T-helper 1 cell treated with Interleukin-12 subunit alpha and Interleukin-12 subunit beta and Interleukin-4 antibody, amounts not matched to agents 30 ng/mL and 1 ng/mL, for 36 hours (primary cell): ENCODE measurements at regions not wholly inside any gene's neighbourhood (a gene's known extent, or its start where the extent isn't known, plus 50 kb on each side); places are given as distances from the start of the nearest gene placed in this dataset.

ENCODE experiments used
- intact Hi-C: fragments of 100-400 bp; cut with micrococcal nuclease; formaldehyde crosslinking; loops from one replicate; pipeline ENCODE4 v1.15.1; 2024

DNA sequence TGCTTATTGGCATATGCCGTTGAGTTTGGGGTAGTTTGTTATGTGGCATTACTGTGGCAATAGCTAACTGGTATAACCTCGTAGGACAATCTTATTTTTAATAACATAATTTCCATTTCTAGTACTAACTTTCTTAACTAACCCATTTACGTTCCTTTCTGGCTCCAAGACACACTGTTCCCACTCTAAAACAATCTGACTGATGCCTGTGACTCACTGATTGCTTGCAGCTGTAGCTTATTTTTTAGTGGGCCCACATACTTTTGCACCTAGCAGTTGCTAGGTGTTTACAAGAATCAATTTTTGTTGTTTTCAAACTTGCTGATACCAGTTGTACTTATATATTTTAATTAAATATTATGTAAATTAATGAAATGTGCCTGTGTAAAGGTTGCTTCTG is 52.2 kb downstream of the FAT3 start:
- intact Hi-C loops: no loop called here

DNA sequence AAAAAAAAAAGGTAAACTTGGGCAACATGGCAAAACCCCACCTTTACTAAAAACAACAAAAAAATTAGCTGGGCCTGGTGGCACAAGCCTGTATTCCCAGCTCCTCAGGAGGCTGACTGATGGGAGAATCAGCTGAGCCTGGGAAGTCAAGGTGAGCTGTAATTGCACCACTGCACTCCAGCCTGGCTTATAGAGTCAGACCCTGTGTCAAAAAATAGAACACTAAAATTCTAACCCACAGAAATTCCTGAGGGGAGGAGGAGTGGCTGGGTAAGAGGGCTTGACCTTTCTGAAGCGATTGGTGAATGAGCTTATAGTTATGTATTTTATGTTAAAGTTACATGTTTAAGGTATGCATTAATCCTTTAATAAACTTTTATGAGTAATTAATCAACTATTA is 53.3 kb downstream of the FAT3 start:
- intact Hi-C loops: no loop called here

DNA sequence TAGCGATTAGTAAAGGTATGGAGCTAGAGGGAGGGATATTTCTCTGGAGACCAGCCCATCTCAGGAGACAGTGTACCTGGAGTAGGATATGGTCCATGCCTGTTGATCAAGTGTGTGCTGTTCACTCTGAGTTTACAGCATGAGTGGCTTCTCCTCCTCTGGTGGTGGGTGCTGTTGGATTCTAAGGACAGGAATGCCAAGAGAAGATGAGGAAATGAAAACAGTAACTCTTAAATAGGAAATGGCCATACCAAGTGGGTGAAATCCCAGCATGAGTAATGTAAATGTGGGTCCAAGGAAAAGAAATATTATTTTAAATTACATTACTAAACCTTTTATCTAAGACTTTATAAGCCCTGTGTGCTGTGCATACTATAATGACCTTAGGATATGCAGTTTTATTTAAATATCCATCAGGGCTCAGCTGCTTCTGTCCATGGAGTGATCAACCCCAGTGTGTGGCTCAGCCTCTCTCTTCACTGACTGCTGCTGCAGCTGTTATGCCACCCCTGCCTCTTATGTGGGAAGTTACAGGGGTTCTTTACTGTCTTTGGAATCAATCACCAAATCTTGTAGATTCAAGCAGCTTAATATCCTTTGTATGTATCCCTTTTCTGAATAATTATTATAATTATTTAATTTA is 54.3 kb downstream of the FAT3 start:
- intact Hi-C loops: no loop called here

DNA sequence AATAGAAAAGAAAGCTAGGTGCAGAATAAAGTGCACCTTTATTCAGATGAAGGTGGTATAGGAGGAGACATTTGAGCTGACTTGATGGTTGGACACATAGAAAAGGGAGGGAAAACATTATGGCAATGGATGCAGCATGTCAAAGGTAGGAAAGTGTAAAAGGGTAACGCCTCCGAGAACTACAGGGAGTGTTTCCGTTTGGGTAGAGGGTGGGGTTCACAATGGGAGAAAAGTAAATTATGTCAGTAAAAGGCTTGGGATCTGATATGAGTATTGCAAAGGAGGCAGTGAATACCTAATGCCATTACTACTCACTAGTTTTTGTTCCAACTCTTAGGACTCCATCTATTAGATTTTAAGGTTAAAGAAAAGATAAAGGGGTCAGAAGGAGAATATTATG is 59.5 kb downstream of the FAT3 start:
- intact Hi-C loops: no loop called here

DNA sequence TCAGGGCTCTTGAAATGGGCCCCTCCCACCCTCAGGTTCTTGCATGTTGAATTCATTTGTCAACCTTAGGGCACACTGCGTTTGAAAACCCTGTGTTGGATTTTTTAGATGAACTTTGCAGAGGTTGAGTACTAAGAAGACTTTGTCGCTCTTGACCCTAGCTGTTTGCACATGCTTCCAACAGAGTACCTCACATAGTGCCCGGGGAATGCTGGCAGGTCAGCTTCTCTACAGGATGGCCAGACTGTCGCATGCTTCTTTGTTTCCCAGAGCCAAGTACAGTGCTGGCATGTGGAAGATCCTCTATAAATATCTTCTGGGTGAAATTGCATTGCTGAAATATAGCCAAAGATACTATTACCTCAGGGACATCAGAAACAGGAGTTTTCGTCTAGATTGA is 59.9 kb downstream of the FAT3 start:
- intact Hi-C loops: no loop called here

DNA sequence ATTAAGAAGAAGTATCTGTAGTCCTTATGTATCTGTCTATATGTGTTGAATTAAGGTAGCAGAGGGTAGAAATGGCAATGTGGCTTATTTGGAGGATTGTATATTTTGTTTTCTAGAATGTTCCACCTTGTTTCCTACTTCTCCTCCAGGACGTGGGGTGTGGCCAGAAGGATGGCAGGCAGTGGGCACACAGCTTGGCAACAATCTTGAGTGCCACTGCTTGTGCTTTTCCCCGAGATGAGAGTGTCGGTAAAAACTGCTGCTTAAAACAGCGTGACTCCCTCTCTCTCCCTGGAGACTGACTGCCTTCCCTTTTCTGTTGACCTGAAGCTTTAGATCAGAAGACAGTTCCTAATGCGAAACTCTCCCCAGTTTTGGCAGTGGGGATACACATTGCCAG is 61.2 kb downstream of the FAT3 start:
- intact Hi-C loops: no loop called here

DNA sequence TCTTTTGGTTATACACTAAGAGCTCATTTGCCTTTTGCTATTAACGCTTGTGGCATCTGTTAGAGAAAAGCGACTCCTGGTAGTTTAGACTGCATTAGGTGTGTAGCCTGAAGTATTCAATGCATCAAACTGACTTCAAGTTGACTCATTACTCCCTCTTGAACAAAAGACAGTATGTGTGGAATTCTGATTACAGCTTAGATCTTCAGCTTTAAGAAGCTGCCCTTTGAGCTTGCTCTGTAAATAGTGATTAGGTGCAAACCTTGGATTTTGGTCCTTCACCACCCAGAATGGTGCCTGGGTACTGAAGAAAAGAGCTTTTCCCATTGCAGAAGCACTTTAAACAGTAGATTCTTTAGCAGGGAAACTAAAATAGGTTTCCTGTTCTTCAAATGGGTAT is 62.1 kb downstream of the FAT3 start:
- intact Hi-C loops: no loop called here

DNA sequence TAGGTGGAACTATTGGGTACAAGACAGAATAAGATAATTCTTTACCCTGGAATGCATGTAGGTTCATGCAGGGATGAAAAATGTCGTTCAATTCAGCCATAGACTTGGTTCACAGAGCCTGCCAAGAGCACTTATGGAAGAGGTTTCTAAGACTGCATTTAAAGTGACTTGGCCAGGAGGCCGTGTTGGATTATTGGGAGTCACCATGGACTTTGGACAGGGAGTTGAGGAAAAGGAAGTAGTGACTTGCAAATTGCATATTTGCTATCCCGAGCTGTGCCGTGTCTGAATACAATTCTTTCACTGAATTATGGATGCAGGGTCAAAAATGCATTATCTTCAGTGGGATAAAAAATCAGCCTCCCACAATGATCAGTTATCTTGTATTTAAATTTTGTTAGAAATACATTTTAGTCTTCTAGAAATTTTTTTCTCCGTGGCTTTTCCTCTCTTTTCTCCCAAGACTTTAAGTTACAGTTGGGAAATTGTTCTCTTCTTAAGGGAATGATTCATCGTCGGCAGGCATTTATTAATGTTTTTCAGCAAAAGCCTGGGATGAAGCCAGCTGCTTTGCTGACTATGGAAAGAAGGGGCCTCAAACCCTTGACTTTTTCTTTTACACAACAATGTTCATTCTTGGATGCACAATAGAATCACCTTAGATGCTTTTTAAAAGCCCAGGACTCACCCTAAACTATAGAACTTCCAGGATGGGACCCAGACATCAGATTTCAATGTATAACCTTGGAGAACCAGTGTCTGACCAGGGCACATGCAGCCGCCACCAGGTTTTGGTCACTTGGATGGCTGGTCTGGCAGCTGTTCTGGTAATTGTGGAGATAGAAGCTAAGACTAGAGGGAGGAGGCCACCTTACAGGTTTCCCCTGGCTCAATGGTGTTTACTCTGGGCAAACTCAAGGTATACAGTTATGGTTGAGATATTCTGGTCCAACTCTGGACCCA is 70.8 kb downstream of the FAT3 start:
- intact Hi-C loops: no loop called here

DNA sequence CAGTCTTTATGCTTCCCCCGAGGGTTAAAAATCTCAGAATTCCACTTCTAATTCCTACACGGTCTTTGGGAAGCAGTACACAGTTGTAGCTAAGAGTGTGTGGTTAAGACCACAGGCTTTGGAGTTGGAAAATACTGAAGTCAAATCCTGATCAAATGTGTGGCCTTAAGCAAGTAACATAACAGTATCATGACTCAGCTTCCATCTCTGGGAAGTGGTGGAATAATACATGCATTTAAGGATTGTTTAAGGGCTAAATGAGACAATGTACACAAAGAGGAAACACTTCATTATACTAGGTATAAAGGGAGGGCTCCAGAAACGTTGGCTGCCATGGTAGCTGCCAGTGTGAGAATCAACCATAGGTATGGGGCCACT is 71.5 kb downstream of the FAT3 start:
- intact Hi-C loops: no loop called here

DNA sequence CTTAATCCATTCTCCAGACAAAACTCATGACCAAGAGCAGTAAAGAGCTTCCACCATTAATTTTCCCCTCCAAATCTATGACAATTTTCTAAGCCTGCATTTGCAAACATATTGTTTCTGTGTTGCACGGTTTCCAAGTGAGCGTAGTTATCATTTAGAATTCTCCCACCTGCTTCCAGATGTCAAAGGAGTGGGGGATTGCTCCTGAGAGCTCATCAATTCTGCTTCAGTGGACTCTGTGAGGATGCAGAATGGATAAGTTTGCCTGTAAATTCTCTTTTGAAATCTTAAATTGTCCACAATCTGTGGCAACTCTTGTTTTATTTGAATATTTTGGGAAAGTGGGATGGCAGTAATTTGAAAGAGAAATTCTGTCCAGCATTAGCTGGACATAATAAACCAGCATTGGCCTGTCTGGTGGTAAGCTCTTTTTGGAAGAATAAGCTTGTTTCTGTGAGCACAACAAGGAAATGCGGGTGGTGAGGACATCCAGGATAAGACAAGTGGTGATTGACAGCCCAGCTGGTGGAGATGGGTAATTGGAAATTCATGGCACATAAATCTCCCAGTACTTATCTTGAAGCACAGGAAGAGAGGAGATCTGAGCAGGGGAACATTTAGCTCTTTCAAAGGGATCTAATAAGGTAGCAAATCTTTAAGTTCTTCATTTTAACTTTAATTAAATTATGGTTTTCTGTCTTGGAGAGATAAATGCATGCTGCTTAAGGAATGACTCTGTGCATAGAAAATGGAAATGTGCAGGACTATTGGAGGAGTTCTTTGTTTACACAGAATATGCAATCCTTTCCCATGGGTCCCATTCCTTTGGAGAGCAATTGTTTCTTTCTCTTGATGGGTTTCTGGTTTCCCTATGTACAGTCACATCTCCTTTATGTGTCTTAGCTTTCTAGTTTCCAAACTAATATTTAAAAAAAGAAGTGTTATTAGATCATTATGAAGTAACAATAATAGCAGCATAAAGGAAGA is 73.2 kb downstream of the FAT3 start:
- intact Hi-C loops: no loop called here

DNA sequence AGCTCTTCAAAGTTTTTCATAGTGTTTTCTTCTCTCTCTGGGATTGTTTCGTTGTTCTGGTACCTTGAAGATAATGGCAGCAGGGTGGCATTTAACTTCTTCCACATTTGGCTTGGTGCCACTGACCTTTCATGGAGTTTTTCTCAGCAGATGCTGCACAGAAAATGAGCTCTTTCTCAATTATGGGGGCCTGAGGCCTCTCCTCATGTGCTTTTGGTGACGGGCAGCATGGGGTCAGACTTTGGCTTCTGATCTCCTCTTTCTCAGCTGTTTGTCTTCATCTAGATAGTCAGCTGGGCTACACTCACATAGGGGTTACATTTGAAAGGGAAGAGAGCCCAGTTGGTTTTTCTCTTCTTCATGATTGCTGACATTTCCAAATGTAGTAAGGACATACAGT is 76.3 kb downstream of the FAT3 start:
- intact Hi-C loops: no loop called here

DNA sequence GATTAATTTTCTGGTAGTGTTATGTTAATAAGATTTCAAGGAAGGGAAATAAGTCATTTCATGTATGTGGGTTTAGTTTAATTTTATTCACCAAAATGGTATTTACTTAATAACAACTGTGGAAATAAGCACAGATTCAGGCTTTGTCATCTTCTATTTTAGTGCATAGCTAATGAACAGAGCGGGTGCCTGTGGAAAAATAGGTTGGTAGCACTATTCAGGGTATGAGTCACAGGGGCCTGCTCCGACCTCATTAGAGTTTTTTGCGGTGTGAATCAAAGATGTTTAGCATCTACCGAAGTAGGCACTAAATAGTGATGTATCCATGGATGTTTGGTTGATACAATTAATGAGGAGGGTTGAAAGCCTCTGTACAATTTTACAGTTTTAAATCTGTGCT is 78.2 kb downstream of the FAT3 start:
- intact Hi-C loops: no loop called here

DNA sequence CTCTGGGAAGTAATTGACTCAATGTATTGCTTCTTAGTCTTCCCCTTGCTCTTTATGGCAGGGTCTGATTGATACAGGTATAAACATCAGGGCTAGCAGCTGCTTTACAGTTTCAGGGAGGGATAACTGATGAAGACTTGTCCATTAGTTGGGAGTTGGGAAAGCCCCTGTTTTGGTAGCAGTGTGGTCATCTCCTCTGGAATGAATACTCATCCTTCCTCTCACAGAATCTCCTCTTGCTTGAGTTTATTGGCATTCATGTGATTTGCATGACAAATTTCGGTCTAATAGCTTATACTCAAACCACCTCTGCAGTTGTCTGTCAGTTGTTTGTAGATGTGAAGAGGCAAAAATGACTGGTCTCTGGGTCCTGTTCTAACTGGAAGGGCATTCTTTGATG is 79.7 kb downstream of the FAT3 start:
- intact Hi-C loops: no loop called here

DNA sequence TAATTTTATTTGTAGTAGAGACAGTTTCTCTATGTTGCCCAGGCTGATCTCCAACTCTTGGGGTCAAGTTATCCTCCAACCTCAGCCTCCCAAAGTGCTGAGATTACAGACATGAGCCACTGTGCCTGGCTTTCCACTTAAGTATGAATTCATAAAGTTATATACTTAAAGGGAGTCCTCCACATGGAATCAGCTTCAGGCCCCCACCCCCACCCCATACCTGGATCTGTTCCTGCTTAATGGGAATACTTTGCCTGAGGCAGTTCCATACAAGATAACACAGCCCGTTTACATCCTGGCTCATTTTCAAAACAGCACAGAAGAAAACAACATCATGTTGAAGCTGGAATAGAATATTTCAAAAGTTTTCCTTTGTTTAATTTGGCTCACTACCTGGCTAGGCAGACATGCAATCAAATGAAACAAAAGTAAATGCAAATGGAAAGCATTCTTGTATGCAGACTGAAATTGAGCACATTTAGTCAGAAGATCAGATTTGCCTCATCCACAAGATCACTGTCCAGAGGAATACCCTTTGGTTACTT is 82.4 kb downstream of the FAT3 start:
- intact Hi-C loops: loop anchor here (1.0 kb wide), 1 partner anchor 40 kb away; no protein-coding TSS in a partner anchor

DNA sequence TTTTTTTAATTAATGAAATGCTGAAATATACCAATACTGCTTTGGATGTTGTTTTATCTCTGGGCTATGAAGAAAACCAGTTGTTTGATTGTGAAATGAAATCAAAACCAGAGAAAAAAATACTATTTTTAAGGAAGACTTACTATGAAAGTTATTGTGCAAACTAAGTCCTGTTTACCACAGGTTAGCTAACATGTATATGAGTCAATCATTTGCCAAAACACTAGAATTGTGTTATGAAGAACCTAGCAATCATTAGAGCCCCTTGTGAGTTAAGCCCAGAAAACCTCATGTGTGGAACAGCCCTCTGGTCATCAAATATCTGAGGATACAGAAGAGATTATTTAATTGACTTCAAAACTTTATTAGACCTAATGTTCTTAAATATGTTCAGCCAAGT is 83.7 kb downstream of the FAT3 start:
- intact Hi-C loops: no loop called here

DNA sequence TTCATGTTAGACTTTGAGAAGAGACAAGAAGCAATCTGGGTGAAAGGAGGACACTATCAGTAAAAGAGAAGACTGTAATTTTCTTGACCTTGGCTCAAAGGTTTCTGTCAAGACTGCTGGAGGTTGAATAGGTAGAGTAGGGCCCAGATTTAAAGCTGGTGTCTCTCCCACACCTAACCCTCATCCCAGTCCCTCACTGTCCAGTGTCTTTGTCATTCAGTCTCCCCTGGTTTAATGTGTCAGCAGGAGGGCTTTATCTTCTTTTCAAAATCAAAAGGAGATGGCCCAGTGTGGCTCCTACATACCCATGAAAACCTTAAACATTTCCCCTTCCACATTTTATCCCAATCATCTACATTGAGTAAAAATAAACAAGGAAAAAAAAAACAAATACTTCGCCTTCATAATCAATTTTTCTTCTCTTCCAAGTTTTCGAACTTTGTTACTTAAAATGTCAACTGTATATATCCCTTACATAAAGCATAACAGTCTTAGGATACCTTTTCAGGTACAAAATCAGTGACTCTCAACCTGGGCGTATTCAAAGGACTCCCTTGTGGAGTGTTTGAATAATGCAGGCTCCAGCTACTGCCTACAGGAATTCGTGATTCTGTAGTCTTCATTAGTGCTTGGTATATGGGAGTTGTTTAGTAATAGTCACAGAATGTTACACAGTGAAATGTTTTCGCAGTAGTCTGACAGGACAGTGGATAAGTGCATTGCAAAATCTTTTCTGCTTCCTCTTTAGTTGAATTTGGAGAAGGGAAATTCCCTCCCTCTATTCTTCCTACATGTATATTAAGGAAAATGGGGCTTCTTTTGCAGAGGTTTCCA is 87.2 kb downstream of the FAT3 start:
- intact Hi-C loops: no loop called here

DNA sequence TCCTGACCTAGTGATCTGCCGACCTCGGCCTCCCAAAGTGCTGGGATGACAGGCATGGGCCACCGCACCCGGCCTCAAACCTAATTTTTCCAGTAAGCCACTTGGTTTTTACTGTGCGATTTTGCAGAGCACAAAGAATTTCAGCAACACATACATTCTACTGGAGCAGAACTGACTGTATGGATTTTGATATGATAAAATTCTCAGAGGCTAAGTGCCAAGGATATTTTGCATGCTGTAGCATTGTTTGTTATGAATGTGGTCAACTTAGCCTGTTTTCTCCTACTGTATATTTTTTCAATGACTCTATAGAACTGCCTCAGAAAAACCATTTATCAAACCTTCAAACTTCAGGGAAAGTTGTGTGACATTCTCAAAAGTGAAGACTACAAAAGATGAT is 89.2 kb downstream of the FAT3 start:
- intact Hi-C loops: no loop called here

DNA sequence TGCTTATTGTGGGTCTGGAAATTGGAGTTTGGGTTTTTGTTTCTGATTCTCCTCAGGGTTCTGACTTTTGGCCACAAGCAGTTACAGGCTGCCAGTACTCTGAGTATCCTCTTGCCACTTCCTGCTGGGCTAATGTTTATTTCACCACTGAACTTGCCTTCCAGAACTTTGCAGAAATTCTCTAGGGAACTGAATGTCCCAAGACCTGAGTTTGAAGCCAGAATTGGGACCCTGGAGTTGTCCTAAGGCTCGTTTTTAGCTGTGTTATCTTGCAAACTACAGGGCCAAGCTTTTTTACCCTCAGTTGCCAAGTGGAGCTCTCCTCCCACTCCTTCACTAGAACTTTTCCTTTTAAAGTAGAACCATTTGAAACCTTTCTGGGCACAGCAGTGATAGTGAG is 89.9 kb downstream of the FAT3 start:
- intact Hi-C loops: no loop called here

DNA sequence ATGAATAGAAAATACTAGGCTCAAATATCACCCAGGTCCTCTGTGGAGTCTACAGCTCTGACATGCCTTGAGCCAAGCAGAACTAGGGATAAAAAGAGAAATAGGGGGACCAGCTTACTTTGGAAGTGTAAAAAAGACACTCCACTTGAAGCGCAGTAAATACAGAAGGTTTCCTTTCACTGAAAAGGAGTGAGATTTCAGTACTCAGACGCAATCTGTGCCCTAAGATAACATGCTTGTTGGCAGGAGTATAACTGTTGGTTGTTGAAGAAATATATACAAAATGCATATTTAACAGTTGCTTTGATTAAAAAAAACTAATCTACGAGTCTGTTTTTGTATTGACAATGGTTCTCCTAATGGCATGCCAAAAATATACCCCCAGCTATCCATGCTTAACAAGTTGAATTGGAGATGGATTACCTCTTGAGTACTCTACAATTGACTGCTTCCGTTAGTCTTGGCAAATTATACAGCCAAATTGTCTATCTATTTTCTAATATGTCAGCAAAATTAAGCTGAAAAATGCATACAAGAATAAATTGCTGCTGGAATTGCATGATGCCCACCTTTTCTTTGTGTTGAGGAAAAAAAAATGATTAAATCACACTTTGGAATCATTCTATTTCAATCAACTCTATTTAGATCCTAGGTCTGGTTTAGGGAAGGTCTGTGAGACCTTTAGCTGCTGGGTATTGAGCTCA is 91.6 kb downstream of the FAT3 start:
- intact Hi-C loops: no loop called here

DNA sequence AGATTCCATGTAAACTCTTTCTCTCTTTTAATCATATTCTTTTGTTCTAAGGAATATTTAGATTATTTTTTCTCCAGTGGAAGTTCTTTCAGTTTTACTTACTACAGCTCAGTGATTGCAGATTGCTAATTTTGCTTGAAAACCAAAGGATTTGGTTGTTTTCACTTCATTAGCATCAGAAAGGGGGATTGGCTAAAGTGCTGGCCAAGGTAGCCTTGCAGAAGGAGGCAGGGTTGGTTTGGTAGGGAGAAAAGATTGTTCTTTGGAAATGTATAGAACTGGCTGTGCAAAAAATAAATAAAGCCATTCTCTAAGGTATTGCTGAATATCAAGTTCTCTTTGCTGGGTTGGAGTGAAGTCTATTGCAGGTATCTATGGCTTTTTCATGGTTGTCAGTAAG is 92.6 kb downstream of the FAT3 start:
- intact Hi-C loops: no loop called here
